ENCODE measurements at regions not wholly inside any gene's neighbourhood (a gene's known extent, or its start where the extent isn't known, plus 50 kb on each side); places are given as distances from the start of the nearest gene placed in this dataset.

DNA sequence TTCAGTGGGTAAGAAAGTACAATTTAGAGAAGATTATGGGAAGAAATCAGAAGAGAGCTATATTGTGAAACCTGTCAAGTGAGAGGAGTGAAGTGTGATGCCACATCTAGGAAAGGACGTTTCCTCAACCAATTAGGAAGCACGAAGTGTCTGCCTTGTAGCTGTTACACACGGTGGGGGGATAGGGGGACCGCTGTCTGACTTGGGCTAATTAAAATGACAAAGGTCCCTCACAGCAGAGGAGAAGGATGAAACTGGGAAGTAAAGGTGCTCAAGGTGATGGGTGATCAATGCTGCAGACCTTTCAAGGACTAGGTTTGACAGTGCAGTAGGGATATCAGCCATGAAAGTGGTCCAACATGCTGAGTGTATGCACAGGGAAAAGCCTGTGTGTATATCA is 181.1 kb upstream of the PRSS16 start:
- no peak for FAIRE-seq
- no peak overlapping the region for H3K9ac ChIP-seq (ENCODE audit: control insufficient read depth, insufficient read depth, low read length)
- TF ChIP-seq PML (IDR thresholded peaks at IDR 0.05; ENCODE audit: low read length) (no peak), PAX5 (IDR thresholded peaks at IDR 0.05; ENCODE audit: borderline replicate concordance, low read depth, low read length) (no peak), IKZF2 (IDR thresholded peaks at IDR 0.05) (0 out of 4 replicates have a peak, but pooled peaks of 1 of the 2 experiments have one; percentile 18)
- TF ChIP-seq, protein P1, sequence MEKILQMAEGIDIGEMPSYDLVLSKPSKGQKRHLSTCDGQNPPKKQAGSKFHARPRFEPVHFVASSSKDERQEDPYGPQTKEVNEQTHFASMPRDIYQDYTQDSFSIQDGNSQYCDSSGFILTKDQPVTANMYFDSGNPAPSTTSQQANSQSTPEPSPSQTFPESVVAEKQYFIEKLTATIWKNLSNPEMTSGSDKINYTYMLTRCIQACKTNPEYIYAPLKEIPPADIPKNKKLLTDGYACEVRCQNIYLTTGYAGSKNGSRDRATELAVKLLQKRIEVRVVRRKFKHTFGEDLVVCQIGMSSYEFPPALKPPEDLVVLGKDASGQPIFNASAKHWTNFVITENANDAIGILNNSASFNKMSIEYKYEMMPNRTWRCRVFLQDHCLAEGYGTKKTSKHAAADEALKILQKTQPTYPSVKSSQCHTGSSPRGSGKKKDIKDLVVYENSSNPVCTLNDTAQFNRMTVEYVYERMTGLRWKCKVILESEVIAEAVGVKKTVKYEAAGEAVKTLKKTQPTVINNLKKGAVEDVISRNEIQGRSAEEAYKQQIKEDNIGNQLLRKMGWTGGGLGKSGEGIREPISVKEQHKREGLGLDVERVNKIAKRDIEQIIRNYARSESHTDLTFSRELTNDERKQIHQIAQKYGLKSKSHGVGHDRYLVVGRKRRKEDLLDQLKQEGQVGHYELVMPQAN (conservative IDR thresholded peaks at IDR 0.05) = no peak
- TF ChIP-seq, protein P2, sequence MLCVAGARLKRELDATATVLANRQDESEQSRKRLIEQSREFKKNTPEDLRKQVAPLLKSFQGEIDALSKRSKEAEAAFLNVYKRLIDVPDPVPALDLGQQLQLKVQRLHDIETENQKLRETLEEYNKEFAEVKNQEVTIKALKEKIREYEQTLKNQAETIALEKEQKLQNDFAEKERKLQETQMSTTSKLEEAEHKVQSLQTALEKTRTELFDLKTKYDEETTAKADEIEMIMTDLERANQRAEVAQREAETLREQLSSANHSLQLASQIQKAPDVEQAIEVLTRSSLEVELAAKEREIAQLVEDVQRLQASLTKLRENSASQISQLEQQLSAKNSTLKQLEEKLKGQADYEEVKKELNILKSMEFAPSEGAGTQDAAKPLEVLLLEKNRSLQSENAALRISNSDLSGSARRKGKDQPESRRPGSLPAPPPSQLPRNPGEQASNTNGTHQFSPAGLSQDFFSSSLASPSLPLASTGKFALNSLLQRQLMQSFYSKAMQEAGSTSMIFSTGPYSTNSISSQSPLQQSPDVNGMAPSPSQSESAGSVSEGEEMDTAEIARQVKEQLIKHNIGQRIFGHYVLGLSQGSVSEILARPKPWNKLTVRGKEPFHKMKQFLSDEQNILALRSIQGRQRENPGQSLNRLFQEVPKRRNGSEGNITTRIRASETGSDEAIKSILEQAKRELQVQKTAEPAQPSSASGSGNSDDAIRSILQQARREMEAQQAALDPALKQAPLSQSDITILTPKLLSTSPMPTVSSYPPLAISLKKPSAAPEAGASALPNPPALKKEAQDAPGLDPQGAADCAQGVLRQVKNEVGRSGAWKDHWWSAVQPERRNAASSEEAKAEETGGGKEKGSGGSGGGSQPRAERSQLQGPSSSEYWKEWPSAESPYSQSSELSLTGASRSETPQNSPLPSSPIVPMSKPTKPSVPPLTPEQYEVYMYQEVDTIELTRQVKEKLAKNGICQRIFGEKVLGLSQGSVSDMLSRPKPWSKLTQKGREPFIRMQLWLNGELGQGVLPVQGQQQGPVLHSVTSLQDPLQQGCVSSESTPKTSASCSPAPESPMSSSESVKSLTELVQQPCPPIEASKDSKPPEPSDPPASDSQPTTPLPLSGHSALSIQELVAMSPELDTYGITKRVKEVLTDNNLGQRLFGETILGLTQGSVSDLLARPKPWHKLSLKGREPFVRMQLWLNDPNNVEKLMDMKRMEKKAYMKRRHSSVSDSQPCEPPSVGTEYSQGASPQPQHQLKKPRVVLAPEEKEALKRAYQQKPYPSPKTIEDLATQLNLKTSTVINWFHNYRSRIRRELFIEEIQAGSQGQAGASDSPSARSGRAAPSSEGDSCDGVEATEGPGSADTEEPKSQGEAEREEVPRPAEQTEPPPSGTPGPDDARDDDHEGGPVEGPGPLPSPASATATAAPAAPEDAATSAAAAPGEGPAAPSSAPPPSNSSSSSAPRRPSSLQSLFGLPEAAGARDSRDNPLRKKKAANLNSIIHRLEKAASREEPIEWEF (IDR thresholded peaks at IDR 0.05; ENCODE audit: insufficient replicate concordance, low read depth, low read length) = no peak
- TF ChIP-seq, protein P3, sequence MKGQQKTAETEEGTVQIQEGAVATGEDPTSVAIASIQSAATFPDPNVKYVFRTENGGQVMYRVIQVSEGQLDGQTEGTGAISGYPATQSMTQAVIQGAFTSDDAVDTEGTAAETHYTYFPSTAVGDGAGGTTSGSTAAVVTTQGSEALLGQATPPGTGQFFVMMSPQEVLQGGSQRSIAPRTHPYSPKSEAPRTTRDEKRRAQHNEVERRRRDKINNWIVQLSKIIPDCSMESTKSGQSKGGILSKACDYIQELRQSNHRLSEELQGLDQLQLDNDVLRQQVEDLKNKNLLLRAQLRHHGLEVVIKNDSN (IDR thresholded peaks at IDR 0.05; ENCODE audit: borderline replicate concordance, extremely low read length, insufficient read depth, low read depth, low read length) = no peak
- TF ChIP-seq, protein P4, sequence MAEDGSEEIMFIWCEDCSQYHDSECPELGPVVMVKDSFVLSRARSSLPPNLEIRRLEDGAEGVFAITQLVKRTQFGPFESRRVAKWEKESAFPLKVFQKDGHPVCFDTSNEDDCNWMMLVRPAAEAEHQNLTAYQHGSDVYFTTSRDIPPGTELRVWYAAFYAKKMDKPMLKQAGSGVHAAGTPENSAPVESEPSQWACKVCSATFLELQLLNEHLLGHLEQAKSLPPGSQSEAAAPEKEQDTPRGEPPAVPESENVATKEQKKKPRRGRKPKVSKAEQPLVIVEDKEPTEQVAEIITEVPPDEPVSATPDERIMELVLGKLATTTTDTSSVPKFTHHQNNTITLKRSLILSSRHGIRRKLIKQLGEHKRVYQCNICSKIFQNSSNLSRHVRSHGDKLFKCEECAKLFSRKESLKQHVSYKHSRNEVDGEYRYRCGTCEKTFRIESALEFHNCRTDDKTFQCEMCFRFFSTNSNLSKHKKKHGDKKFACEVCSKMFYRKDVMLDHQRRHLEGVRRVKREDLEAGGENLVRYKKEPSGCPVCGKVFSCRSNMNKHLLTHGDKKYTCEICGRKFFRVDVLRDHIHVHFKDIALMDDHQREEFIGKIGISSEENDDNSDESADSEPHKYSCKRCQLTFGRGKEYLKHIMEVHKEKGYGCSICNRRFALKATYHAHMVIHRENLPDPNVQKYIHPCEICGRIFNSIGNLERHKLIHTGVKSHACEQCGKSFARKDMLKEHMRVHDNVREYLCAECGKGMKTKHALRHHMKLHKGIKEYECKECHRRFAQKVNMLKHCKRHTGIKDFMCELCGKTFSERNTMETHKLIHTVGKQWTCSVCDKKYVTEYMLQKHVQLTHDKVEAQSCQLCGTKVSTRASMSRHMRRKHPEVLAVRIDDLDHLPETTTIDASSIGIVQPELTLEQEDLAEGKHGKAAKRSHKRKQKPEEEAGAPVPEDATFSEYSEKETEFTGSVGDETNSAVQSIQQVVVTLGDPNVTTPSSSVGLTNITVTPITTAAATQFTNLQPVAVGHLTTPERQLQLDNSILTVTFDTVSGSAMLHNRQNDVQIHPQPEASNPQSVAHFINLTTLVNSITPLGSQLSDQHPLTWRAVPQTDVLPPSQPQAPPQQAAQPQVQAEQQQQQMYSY (CRISPR knock-in tag; IDR thresholded peaks at IDR 0.05) = no peak
- H3K4me3 ChIP-seq = no peak overlapping the region
- no peaks in the 10 kb centered on the region for H4K20me1 ChIP-seq (ENCODE audit: control insufficient read depth, insufficient read depth)
- in situ Hi-C loops (cut with MboI) (no loop called here), intact Hi-C loops (cut with micrococcal nuclease; ENCODE audit: unreplicated experiment) (no loop called here)
- no TSS peak for BruUV-seq (replicated peaks)
- no peak overlapping the region for H2AFZ ChIP-seq (ENCODE audit: control insufficient read depth, low read depth, low read length)
- no peaks in the 10 kb centered on the region for H3K27me3 ChIP-seq (replicated peaks in 1 of 2; ENCODE audit: control insufficient read depth in 2 of 2, insufficient read depth in 2 of 2, low read length in 1 of 2)
- H3K9me3 ChIP-seq (replicated peaks; ENCODE audit: control insufficient read depth, insufficient read depth, low read length) = no peaks in the 10 kb centered on the region
- no peak for ATAC-seq
- CTCF ChIA-PET = interaction anchor here (0.8 kb wide), 1 partner anchor 14 kb away, joined by 3 read pairs; no protein-coding TSS in a partner anchor
- POLR2A ChIA-PET = interaction anchor here (0.8 to 1.3 kb wide), 3 partner anchors 21 to 32 kb away, joined by 3 read pairs; no protein-coding TSS in a partner anchor
- no peaks in the 10 kb centered on the region for H3K4me1 ChIP-seq (ENCODE audit: control insufficient read depth, insufficient read depth, low read length)
- RAD21 ChIA-PET (ENCODE audit: unreplicated experiment) = no interaction called here
- 54% methylated on average over 4 of the region's 4 CpGs for WGBS (ENCODE audit: insufficient coverage, insufficient replicate concordance, low lambda C conversion rate, missing lambda C conversion rate)
- H3K4me2 ChIP-seq (ENCODE audit: control insufficient read depth, insufficient read depth) = no peak overlapping the region
- SMC1A ChIA-PET (ENCODE audit: uncharacterized antibody, unreplicated experiment) = interaction anchor here (2.4 kb wide), 1 partner anchor 12 kb away, joined by 10 read pairs; no protein-coding TSS in a partner anchor
- H3K27ac ChIP-seq (ENCODE audit: control insufficient read depth, insufficient read depth) = no peak overlapping the region
- H3K79me2 ChIP-seq (ENCODE audit: control insufficient read depth, insufficient read depth, low read length) = no peaks in the 10 kb centered on the region
- no peak for DNase-seq (ENCODE audit: low read depth, low spot score)
- no peaks in the 10 kb centered on the region for H3K36me3 ChIP-seq (ENCODE audit: control insufficient read depth in 2 of 2, insufficient read depth in 2 of 2, low read length in 1 of 2)
